GM06990 (cell line): ENCODE measurements at regions not wholly inside any gene's neighbourhood (a gene's known extent, or its start where the extent isn't known, plus 50 kb on each side); places are given as distances from the start of the nearest gene placed in this dataset.
"Not testable (repeated sequence)": the region's sequence is repeated elsewhere in the genome, so short reads cannot be mapped to it uniquely, and the experiment has no call there.

ENCODE experiments used
- DNase-seq: peaks from one replicate; pipeline ENCODE4 v3.0.0-alpha.2; 2011; ENCODE audit not compliant: insufficient read length; ENCODE audit errors: extremely low read depth
- H3K27me3 ChIP-seq: replicated peaks from 2 replicates; pipeline ENCODE4 v1.6.0; 2011; ENCODE audit warnings: low read length; ENCODE audit not compliant: control insufficient read depth, insufficient read depth
- H3K36me3 ChIP-seq: 2 replicates; pipeline ENCODE4 v1.5.1; 2011; ENCODE audit warnings: low read length; ENCODE audit not compliant: control insufficient read depth, insufficient read depth
- H3K4me3 ChIP-seq: replicated peaks from 2 replicates; pipeline ENCODE4 v1.5.1; 2011; ENCODE audit warnings: low read depth, mild to moderate bottlenecking, control low read depth, low read length
- CTCF ChIP-seq: IDR thresholded peaks from 2 replicates; pipeline ENCODE4 v1.5.1; 2011; ENCODE audit warnings: low read length, control low read depth, mild to moderate bottlenecking, inconsistent platforms; ENCODE audit not compliant: insufficient read depth, poor library complexity, severe bottlenecking

GRCh38 chr9:108258640-108259039 is 597.1 kb downstream of the ACTL7B start:
- H3K4me3 ChIP-seq: no peak overlapping the region
- TF ChIP-seq CTCF: no peak
- no peaks in the 10 kb centered on the region for H3K36me3 ChIP-seq
- H3K27me3 ChIP-seq: no peaks in the 10 kb centered on the region
- no peak for DNase-seq

- no peak for TF ChIP-seq CTCF
- DNase-seq: no peak
- no peaks in the 10 kb centered on the region for H3K27me3 ChIP-seq
- H3K36me3 ChIP-seq: no peaks in the 10 kb centered on the region
- no peak overlapping the region for H3K4me3 ChIP-seq
Observed at GRCh38 chr9:108257382-108257781, 598.4 kb downstream of the ACTL7B start.

- Histone ChIP-seq H3K27me3 (no peaks in the 10 kb centered on the region), H3K4me3 (no peak overlapping the region), H3K36me3 (no peaks in the 10 kb centered on the region)
- no peak for TF ChIP-seq CTCF
- no peak for DNase-seq
Observed at GRCh38 chr9:108254236-108254635, 601.5 kb downstream of the ACTL7B start.

GRCh38 chr9:108247391-108247790 is 608.4 kb downstream of the ACTL7B start:
- DNase-seq, H3K36me3 ChIP-seq, H3K4me3 ChIP-seq, H3K27me3 ChIP-seq: not testable (repeated sequence)

- DNase-seq: no peak
- Histone ChIP-seq H3K36me3 (no peaks in the 10 kb centered on the region), H3K27me3 (no peaks in the 10 kb centered on the region), H3K4me3 (no peak overlapping the region)
- no peak for TF ChIP-seq CTCF
Observed at GRCh38 chr9:108245901-108246300, 609.9 kb downstream of the ACTL7B start.

- Histone ChIP-seq H3K4me3 (no peak overlapping the region), H3K36me3 (no peaks in the 10 kb centered on the region), H3K27me3 (no peaks in the 10 kb centered on the region)
- no peak for DNase-seq
- TF ChIP-seq CTCF: no peak
Observed at GRCh38 chr9:108245331-108245730, 610.5 kb downstream of the ACTL7B start.

GRCh38 chr9:108244686-108245085 is 611.1 kb downstream of the ACTL7B start:
- Histone ChIP-seq H3K27me3 (no peaks in the 10 kb centered on the region), H3K4me3 (no peak overlapping the region), H3K36me3 (no peaks in the 10 kb centered on the region)
- no peak for DNase-seq
- TF ChIP-seq CTCF: no peak
